MCF 10A (cell line): ENCODE measurements at regions not wholly inside any gene's neighbourhood (a gene's known extent, or its start where the extent isn't known, plus 50 kb on each side); places are given as distances from the start of the nearest gene placed in this dataset.

Source experiments
- BruUV-seq: library from RNA; stranded (reverse); fragments of 400-500 nt; replicated peaks from 2 replicates; lab custom pipeline; 2021; lab: Mats Ljungman, UMichigan
- CTCF ChIA-PET: fragments of 300-600 bp; sonication (Branson Sonifier 250); formaldehyde crosslinking; extraction: SDS; loops from one replicate; lab custom pipeline; 2021; ENCODE audit warnings: antibody characterized with exemption, inconsistent platforms; lab: Yijun Ruan, JAX
- POLR2A ChIA-PET: fragments of 300-600, 350-650 bp; sonication (Branson Sonifier 250); formaldehyde crosslinking; extraction: SDS; loops from one replicate; lab custom pipeline; 2020; ENCODE audit warnings: antibody characterized with exemption, inconsistent platforms; lab: Yijun Ruan, JAX
- DNase-seq: peaks from one replicate; pipeline ENCODE4 v3.0.0-alpha.2; 2018; ENCODE audit not compliant: unreplicated experiment
- H3K27ac Mint-ChIP-seq: one replicate; pipeline ENCODE4 v1.8.0; 2022; ENCODE audit warnings: mild to moderate bottlenecking, low read depth, mixed read lengths; ENCODE audit not compliant: unreplicated experiment
- H3K27me3 Mint-ChIP-seq: one replicate; pipeline ENCODE4 v1.8.0; 2022; ENCODE audit warnings: mixed read lengths; ENCODE audit not compliant: insufficient read depth, unreplicated experiment
- H3K36me3 Mint-ChIP-seq: one replicate; pipeline ENCODE4 v1.8.0; 2022; ENCODE audit warnings: mild to moderate bottlenecking, moderate library complexity, mixed read lengths; ENCODE audit not compliant: insufficient read depth, unreplicated experiment
- H3K4me1 Mint-ChIP-seq: one replicate; pipeline ENCODE4 v1.8.0; 2022; ENCODE audit warnings: mixed read lengths; ENCODE audit not compliant: insufficient read depth, unreplicated experiment
- H3K4me3 Mint-ChIP-seq: one replicate; pipeline ENCODE4 v1.8.0; 2022; ENCODE audit warnings: mild to moderate bottlenecking, moderate library complexity, mixed read lengths; ENCODE audit not compliant: unreplicated experiment
- H3K9me3 Mint-ChIP-seq: one replicate; pipeline ENCODE4 v1.8.0; 2022; ENCODE audit warnings: mixed read lengths; ENCODE audit not compliant: unreplicated experiment
- CTCF ChIP-seq: fragments of 200-600 bp; IDR thresholded peaks from one replicate; pipeline ENCODE4 v1.8.0; 2022; ENCODE audit warnings: antibody characterized with exemption, mild to moderate bottlenecking; ENCODE audit not compliant: unreplicated experiment
- intact Hi-C: fragments of 100-400 bp; cut with micrococcal nuclease; formaldehyde crosslinking; loops from 2 replicates; pipeline ENCODE4 v1.14.1; 2022

GRCh38 chr9:10946676-10947410 is 334.0 kb upstream of the PTPRD start:
- H3K27me3 Mint-ChIP-seq: peaks cover 20% of the 10 kb centered on the region
- peaks cover 6% of the 10 kb centered on the region for H3K36me3 Mint-ChIP-seq
- POLR2A ChIA-PET: interaction anchor here (0.9 kb wide), 1 partner anchor 11 kb away, joined by 4 read pairs; no protein-coding TSS in a partner anchor
- TF ChIP-seq CTCF: no peak
- H3K27ac Mint-ChIP-seq: no peak overlapping the region
- no peak for DNase-seq
- CTCF ChIA-PET: interaction anchor here (0.6 kb wide), 1 partner anchor 68 kb away, joined by 4 read pairs; no protein-coding TSS in a partner anchor
- H3K4me3 Mint-ChIP-seq: no peak overlapping the region
- intact Hi-C loops: no loop called here
- BruUV-seq: no TSS peak
- H3K9me3 Mint-ChIP-seq: no peaks in the 10 kb centered on the region
- H3K4me1 Mint-ChIP-seq: no peaks in the 10 kb centered on the region

GRCh38 chr9:10957878-10958277 is 345.1 kb upstream of the PTPRD start:
- no peak for TF ChIP-seq CTCF
- no peaks in the 10 kb centered on the region for H3K4me1 Mint-ChIP-seq
- H3K4me3 Mint-ChIP-seq: no peak overlapping the region
- no peak for DNase-seq
- CTCF ChIA-PET: interaction anchor here (0.7 kb wide), 1 partner anchor 12 kb away, joined by 3 read pairs; no protein-coding TSS in a partner anchor
- intact Hi-C loops: no loop called here
- POLR2A ChIA-PET: no interaction called here
- no peaks in the 10 kb centered on the region for H3K27me3 Mint-ChIP-seq
- H3K9me3 Mint-ChIP-seq: peaks cover under 1% of the 10 kb centered on the region
- H3K36me3 Mint-ChIP-seq: no peaks in the 10 kb centered on the region
- BruUV-seq: no TSS peak
- no peak overlapping the region for H3K27ac Mint-ChIP-seq

- no peaks in the 10 kb centered on the region for H3K27me3 Mint-ChIP-seq
- no TSS peak for BruUV-seq
- no peak overlapping the region for H3K4me3 Mint-ChIP-seq
- H3K27ac Mint-ChIP-seq: no peak overlapping the region
- DNase-seq: no peak
- H3K36me3 Mint-ChIP-seq: no peaks in the 10 kb centered on the region
- TF ChIP-seq CTCF: no peak
- intact Hi-C loops: no loop called here
- peaks cover 13% of the 10 kb centered on the region for H3K9me3 Mint-ChIP-seq
- no peaks in the 10 kb centered on the region for H3K4me1 Mint-ChIP-seq
- POLR2A ChIA-PET: no interaction called here
- CTCF ChIA-PET: no interaction called here
These were observed 349.1 kb upstream of the PTPRD start for GRCh38 chr9:10961883-10962282.

- Mint-ChIP-seq H3K4me1 (no peaks in the 10 kb centered on the region), H3K9me3 (no peaks in the 10 kb centered on the region), H3K27me3 (no peaks in the 10 kb centered on the region), H3K27ac (no peak overlapping the region), H3K4me3 (no peak overlapping the region), H3K36me3 (no peaks in the 10 kb centered on the region)
- intact Hi-C loops: no loop called here
- CTCF ChIA-PET: interaction anchor here (0.6 kb wide), 1 partner anchor 65 kb away, joined by 3 read pairs; no protein-coding TSS in a partner anchor
- POLR2A ChIA-PET: no interaction called here
- TF ChIP-seq CTCF: no peak
- BruUV-seq: no TSS peak
- DNase-seq: no peak
These were observed 370.4 kb upstream of the PTPRD start for GRCh38 chr9:10983251-10983650.
